ENCODE measurements at regions not wholly inside any gene's neighbourhood (a gene's known extent, or its start where the extent isn't known, plus 50 kb on each side); places are given as distances from the start of the nearest gene placed in this dataset.

- TF ChIP-seq POLR2AphosphoS5 (IDR thresholded peaks at IDR 0.05; ENCODE audit: low read length) (no peak), SPI1 (IDR thresholded peaks at IDR 0.05; ENCODE audit: borderline replicate concordance, insufficient read depth, low read depth, low read length) (no peak), MTA3 (IDR thresholded peaks at IDR 0.05; ENCODE audit: borderline replicate concordance, low read length) (no peak), ZBTB40 (IDR thresholded peaks at IDR 0.05; ENCODE audit: borderline replicate concordance) (no peak), ZNF274 (IDR thresholded peaks at IDR 0.05; ENCODE audit: insufficient read depth, insufficient read length) (no peak), ELK1 (IDR thresholded peaks at IDR 0.05; ENCODE audit: low read depth, low read length) (no peak)
- TF ChIP-seq, protein P1, sequence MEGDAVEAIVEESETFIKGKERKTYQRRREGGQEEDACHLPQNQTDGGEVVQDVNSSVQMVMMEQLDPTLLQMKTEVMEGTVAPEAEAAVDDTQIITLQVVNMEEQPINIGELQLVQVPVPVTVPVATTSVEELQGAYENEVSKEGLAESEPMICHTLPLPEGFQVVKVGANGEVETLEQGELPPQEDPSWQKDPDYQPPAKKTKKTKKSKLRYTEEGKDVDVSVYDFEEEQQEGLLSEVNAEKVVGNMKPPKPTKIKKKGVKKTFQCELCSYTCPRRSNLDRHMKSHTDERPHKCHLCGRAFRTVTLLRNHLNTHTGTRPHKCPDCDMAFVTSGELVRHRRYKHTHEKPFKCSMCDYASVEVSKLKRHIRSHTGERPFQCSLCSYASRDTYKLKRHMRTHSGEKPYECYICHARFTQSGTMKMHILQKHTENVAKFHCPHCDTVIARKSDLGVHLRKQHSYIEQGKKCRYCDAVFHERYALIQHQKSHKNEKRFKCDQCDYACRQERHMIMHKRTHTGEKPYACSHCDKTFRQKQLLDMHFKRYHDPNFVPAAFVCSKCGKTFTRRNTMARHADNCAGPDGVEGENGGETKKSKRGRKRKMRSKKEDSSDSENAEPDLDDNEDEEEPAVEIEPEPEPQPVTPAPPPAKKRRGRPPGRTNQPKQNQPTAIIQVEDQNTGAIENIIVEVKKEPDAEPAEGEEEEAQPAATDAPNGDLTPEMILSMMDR (IDR thresholded peaks at IDR 0.05 in 2 of 3, conservative IDR thresholded peaks at IDR 0.05 in 1 of 3; ENCODE audit: control insufficient read depth in 2 of 3, extremely low read depth in 1 of 3, insufficient read depth in 1 of 3, low read depth in 3 of 3, low read length in 3 of 3) = no peak
These were observed 72.5 kb upstream of the AGR3 start for GRCh38 chr7:16954321-16954720.
